ENCODE measurements at regions not wholly inside any gene's neighbourhood (a gene's known extent, or its start where the extent isn't known, plus 50 kb on each side); places are given as distances from the start of the nearest gene placed in this dataset.
A peak's percentile ranks its signal among the peaks of the same experiment; 100 is the strongest.

GRCh38 chr11:13102865-13103539 is 93.9 kb downstream of the RASSF10 start (continued):
- TF ChIP-seq ZNF263 (CRISPR knock-in tag; IDR thresholded peaks at IDR 0.05; ENCODE audit: low read depth) (no peak), ERG (CRISPR knock-in tag; IDR thresholded peaks at IDR 0.05) (no peak), ATF3 (CRISPR knock-in tag; conservative IDR thresholded peaks at IDR 0.05) (no peak), TCF7 (CRISPR knock-in tag; IDR thresholded peaks at IDR 0.05; ENCODE audit: low read depth) (no peak), ZNF671 (CRISPR knock-in tag; IDR thresholded peaks at IDR 0.05) (no peak), FOXK1 (CRISPR knock-in tag; IDR thresholded peaks at IDR 0.05) (no peak), GRHL2 (CRISPR knock-in tag; IDR thresholded peaks at IDR 0.05; ENCODE audit: insufficient replicate concordance, severe bottlenecking) (no peak), FOXJ3 (CRISPR knock-in tag; IDR thresholded peaks at IDR 0.05; ENCODE audit: borderline replicate concordance) (no peak)
- TF ChIP-seq, protein P1, sequence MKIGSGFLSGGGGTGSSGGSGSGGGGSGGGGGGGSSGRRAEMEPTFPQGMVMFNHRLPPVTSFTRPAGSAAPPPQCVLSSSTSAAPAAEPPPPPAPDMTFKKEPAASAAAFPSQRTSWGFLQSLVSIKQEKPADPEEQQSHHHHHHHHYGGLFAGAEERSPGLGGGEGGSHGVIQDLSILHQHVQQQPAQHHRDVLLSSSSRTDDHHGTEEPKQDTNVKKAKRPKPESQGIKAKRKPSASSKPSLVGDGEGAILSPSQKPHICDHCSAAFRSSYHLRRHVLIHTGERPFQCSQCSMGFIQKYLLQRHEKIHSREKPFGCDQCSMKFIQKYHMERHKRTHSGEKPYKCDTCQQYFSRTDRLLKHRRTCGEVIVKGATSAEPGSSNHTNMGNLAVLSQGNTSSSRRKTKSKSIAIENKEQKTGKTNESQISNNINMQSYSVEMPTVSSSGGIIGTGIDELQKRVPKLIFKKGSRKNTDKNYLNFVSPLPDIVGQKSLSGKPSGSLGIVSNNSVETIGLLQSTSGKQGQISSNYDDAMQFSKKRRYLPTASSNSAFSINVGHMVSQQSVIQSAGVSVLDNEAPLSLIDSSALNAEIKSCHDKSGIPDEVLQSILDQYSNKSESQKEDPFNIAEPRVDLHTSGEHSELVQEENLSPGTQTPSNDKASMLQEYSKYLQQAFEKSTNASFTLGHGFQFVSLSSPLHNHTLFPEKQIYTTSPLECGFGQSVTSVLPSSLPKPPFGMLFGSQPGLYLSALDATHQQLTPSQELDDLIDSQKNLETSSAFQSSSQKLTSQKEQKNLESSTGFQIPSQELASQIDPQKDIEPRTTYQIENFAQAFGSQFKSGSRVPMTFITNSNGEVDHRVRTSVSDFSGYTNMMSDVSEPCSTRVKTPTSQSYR (CRISPR knock-in tag; IDR thresholded peaks at IDR 0.05), result no peak
- TF ChIP-seq, protein P2, sequence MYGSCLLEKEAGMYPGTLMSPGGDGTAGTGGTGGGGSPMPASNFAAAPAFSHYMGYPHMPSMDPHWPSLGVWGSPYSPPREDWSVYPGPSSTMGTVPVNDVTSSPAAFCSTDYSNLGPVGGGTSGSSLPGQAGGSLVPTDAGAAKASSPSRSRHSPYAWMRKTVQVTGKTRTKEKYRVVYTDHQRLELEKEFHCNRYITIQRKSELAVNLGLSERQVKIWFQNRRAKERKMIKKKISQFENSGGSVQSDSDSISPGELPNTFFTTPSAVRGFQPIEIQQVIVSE (CRISPR knock-in tag; IDR thresholded peaks at IDR 0.05; ENCODE audit: borderline replicate concordance), result no peak

GRCh38 chr11:13103962-13104554 is 94.9 kb downstream of the RASSF10 start:
- ATAC-seq (no peak), DNase-seq (ENCODE audit: low spot score) (no peak)
- ChIA-PET POLR2A (no interaction called here), CTCF (no interaction called here)
- TF ChIP-seq, protein P3, sequence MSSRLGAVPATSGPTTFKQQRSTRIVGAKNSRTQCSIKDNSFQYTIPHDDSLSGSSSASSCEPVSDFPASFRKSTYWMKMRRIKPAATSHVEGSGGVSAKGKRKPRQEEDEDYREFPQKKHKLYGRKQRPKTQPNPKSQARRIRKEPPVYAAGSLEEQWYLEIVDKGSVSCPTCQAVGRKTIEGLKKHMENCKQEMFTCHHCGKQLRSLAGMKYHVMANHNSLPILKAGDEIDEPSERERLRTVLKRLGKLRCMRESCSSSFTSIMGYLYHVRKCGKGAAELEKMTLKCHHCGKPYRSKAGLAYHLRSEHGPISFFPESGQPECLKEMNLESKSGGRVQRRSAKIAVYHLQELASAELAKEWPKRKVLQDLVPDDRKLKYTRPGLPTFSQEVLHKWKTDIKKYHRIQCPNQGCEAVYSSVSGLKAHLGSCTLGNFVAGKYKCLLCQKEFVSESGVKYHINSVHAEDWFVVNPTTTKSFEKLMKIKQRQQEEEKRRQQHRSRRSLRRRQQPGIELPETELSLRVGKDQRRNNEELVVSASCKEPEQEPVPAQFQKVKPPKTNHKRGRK (CRISPR knock-in tag; IDR thresholded peaks at IDR 0.05; ENCODE audit: borderline replicate concordance), result peak; percentile 80; the same call in 1 of the 2 replicates
- TF ChIP-seq ZNF396 (CRISPR knock-in tag; IDR thresholded peaks at IDR 0.05; ENCODE audit: borderline replicate concordance), result no peak
- Mint-ChIP-seq H3K4me1 (peaks cover 40% of the 10 kb centered on the region), H3K27me3 (ENCODE audit: low read depth) (peaks cover 71% of the 10 kb centered on the region), H3K36me3 (no peaks in the 10 kb centered on the region), H3K9me3 (peaks cover 8% of the 10 kb centered on the region), H3K4me3 (no peak overlapping the region), H3K27ac (no peak overlapping the region)

- H3K27me3 Mint-ChIP-seq (ENCODE audit: low read depth), result peaks cover 67% of the 10 kb centered on the region
- ATAC-seq (no peak), DNase-seq (ENCODE audit: low spot score) (no peak)
- ChIA-PET POLR2A (no interaction called here), CTCF (no interaction called here)
- no peaks in the 10 kb centered on the region for H3K36me3 Mint-ChIP-seq
- peaks cover 8% of the 10 kb centered on the region for H3K9me3 Mint-ChIP-seq
- H3K27ac Mint-ChIP-seq, result no peak overlapping the region
- H3K4me1 Mint-ChIP-seq, result peaks cover 41% of the 10 kb centered on the region
- TF ChIP-seq, protein P4, sequence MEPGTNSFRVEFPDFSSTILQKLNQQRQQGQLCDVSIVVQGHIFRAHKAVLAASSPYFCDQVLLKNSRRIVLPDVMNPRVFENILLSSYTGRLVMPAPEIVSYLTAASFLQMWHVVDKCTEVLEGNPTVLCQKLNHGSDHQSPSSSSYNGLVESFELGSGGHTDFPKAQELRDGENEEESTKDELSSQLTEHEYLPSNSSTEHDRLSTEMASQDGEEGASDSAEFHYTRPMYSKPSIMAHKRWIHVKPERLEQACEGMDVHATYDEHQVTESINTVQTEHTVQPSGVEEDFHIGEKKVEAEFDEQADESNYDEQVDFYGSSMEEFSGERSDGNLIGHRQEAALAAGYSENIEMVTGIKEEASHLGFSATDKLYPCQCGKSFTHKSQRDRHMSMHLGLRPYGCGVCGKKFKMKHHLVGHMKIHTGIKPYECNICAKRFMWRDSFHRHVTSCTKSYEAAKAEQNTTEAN (CRISPR knock-in tag; IDR thresholded peaks at IDR 0.05), result no peak
- no peak for TF ChIP-seq ZNF121 (CRISPR knock-in tag; IDR thresholded peaks at IDR 0.05)
- no peak for TF ChIP-seq NR2C2 (CRISPR knock-in tag; IDR thresholded peaks at IDR 0.05)
- TF ChIP-seq CREM (CRISPR knock-in tag; IDR thresholded peaks at IDR 0.05), result no peak
- no peak for TF ChIP-seq JAZF1 (CRISPR knock-in tag; IDR thresholded peaks at IDR 0.05)
- TF ChIP-seq, protein P2 (CRISPR knock-in tag; IDR thresholded peaks at IDR 0.05; ENCODE audit: borderline replicate concordance), result no peak
- TF ChIP-seq ETV6 (CRISPR knock-in tag; IDR thresholded peaks at IDR 0.05), result no peak
- no peak overlapping the region for H3K4me3 Mint-ChIP-seq
Observed at GRCh38 chr11:13104619-13105236, 95.6 kb downstream of the RASSF10 start.
